Sigmoid colon (tissue), 4 donors: ENCODE measurements at regions not wholly inside any gene's neighbourhood (a gene's known extent, or its start where the extent isn't known, plus 50 kb on each side); places are given as distances from the start of the nearest gene placed in this dataset.

Source experiments
- POLR2A ChIP-seq, 2 donors: fragments of 450-650 bp; IDR thresholded peaks; one replicate each; pipeline ENCODE4 v1.6.1; 2016; ENCODE audit warnings: antibody characterized with exemption in 2 of 2, mild to moderate bottlenecking in 2 of 2, moderate library complexity in 2 of 2
- POLR2AphosphoS5 ChIP-seq, 4 donors: sonication (generic); formaldehyde crosslinking; IDR thresholded peaks; one replicate each; pipeline ENCODE4 v1.6.1; 2017; ENCODE audit warnings: antibody characterized with exemption in 4 of 4
- TF ChIP-seq, protein P1 (sequence below), 4 experiments: fragments of 450-650 bp in 3 of 4; fragments of 200-600 bp in 1 of 4; IDR thresholded peaks; one replicate each; pipeline ENCODE4 v1.5.1; 2016 to 2019; ENCODE audit warnings: antibody characterized with exemption in 4 of 4, mild to moderate bottlenecking in 3 of 4, moderate library complexity in 2 of 4

DNA sequence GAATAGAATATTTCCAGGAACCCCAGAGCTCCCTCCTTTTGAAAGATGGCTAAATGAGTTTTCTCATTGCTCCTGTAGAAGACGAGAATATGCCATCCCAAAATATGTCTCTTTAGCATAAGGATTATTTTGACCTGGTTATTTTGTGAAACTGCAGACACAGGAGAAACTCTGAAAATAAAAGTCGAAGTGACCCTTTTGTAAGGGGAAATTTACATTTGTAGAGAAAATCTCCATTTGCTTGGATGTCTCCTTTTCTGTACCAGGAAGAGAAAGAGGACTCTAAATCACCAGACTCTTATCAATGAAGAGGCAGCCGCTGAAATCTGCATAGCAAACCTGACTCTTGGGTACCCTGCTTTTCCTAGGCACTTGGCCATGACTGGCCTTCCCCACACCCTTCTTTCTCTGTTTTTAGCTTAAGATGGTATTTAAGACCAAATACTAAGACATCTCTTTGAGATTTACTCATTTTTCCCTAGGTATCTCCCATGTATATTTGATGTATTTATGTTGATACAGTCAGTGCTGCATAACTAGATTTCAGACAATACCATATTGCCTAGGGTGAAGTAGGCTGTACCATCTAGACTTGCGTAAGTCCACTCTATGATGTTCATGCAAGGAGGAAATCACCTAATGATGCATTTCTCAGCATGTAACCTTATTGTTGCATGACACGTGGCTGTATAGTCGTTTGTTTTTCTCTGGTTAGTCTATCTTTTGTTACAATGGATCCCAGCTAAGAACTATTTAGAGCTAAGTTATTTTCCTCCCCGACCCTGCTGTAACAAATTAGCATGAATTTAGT is 98.2 kb upstream of the UBE3A start:
- TF ChIP-seq, protein P1, sequence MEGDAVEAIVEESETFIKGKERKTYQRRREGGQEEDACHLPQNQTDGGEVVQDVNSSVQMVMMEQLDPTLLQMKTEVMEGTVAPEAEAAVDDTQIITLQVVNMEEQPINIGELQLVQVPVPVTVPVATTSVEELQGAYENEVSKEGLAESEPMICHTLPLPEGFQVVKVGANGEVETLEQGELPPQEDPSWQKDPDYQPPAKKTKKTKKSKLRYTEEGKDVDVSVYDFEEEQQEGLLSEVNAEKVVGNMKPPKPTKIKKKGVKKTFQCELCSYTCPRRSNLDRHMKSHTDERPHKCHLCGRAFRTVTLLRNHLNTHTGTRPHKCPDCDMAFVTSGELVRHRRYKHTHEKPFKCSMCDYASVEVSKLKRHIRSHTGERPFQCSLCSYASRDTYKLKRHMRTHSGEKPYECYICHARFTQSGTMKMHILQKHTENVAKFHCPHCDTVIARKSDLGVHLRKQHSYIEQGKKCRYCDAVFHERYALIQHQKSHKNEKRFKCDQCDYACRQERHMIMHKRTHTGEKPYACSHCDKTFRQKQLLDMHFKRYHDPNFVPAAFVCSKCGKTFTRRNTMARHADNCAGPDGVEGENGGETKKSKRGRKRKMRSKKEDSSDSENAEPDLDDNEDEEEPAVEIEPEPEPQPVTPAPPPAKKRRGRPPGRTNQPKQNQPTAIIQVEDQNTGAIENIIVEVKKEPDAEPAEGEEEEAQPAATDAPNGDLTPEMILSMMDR (IDR thresholded peaks at IDR 0.05): no peak
- TF ChIP-seq POLR2AphosphoS5 (IDR thresholded peaks at IDR 0.05): no peak
- TF ChIP-seq POLR2A (IDR thresholded peaks at IDR 0.05): no peak
